GM13977 (cell line): ENCODE measurements at regions not wholly inside any gene's neighbourhood (a gene's known extent, or its start where the extent isn't known, plus 50 kb on each side); places are given as distances from the start of the nearest gene placed in this dataset.

Experiments used
- DNase-seq: peaks from one replicate; pipeline ENCODE4 v3.0.0; 2012; ENCODE audit warnings: low spot score
- in situ Hi-C: fragments of 300-500 bp; cut with MboI; formaldehyde crosslinking; loops from one replicate; pipeline ENCODE4 v1.12.0; 2022; ENCODE audit warnings: low sequenced_read_pairs, low pct_unique_long_range_greater_than_20kb, mixed read lengths, inconsistent platforms; ENCODE audit not compliant: unreplicated experiment
- TF ChIP-seq, protein P1 (sequence below): IDR thresholded peaks from 2 replicates; pipeline ENCODE4 v1.5.1; 2012; ENCODE audit warnings: mild to moderate bottlenecking, control low read depth; ENCODE audit not compliant: insufficient read depth; ENCODE audit errors: extremely low read depth, missing control alignments

GRCh38 chr15:85847031-85847430 lies 52.3 kb upstream of the KLHL25 start:
- DNase-seq, result no peak
- TF ChIP-seq, protein P1, sequence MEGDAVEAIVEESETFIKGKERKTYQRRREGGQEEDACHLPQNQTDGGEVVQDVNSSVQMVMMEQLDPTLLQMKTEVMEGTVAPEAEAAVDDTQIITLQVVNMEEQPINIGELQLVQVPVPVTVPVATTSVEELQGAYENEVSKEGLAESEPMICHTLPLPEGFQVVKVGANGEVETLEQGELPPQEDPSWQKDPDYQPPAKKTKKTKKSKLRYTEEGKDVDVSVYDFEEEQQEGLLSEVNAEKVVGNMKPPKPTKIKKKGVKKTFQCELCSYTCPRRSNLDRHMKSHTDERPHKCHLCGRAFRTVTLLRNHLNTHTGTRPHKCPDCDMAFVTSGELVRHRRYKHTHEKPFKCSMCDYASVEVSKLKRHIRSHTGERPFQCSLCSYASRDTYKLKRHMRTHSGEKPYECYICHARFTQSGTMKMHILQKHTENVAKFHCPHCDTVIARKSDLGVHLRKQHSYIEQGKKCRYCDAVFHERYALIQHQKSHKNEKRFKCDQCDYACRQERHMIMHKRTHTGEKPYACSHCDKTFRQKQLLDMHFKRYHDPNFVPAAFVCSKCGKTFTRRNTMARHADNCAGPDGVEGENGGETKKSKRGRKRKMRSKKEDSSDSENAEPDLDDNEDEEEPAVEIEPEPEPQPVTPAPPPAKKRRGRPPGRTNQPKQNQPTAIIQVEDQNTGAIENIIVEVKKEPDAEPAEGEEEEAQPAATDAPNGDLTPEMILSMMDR, result no peak
- in situ Hi-C loops, result loop anchor here (25.0 kb wide), 3 partner anchors 235 to 560 kb away; no protein-coding TSS in a partner anchor

GRCh38 chr15:85849946-85850345 lies 55.2 kb upstream of the KLHL25 start:
- in situ Hi-C loops, result loop anchor here (25.0 kb wide), 3 partner anchors 238 to 563 kb away; no protein-coding TSS in a partner anchor
- DNase-seq, result no peak
- TF ChIP-seq, protein P1, result no peak

- TF ChIP-seq, protein P1, result no peak
- in situ Hi-C loops, result no loop called here
Measured at GRCh38 chr15:85852969-85853368, 58.2 kb upstream of the KLHL25 start.

GRCh38 chr15:85854345-85855097 lies 59.8 kb upstream of the KLHL25 start:
- DNase-seq, result peak; percentile 79
- TF ChIP-seq, protein P1, result peak; percentile 81
- in situ Hi-C loops, result no loop called here

More at GRCh38 chr15:85852969-85853368, 58.2 kb upstream of the KLHL25 start:
- no peak for DNase-seq

GRCh38 chr15:85858586-85859375 lies 64.1 kb upstream of the KLHL25 start:
- TF ChIP-seq, protein P1, result peak; percentile 80
- peak; percentile 77 for DNase-seq
- in situ Hi-C loops, result no loop called here

- DNase-seq, result no peak
- TF ChIP-seq, protein P1, result no peak
- in situ Hi-C loops, result no loop called here
Measured at GRCh38 chr15:85859671-85860070, 64.9 kb upstream of the KLHL25 start.
